Panc1 (cell line): ENCODE measurements at regions not wholly inside any gene's neighbourhood (a gene's known extent, or its start where the extent isn't known, plus 50 kb on each side); places are given as distances from the start of the nearest gene placed in this dataset.
A peak's percentile ranks its signal among the peaks of the same experiment; 100 is the strongest.

Experiments used
- ATAC-seq: fragments of 200-7000 bp; cut with Tn5 transposase; 2 replicates; pipeline ENCODE4 v1.9.1; 2020; ENCODE audit warnings: mild to moderate bottlenecking, moderate library complexity
- BruUV-seq: library from RNA; stranded (reverse); fragments of 400-500 nt; replicated peaks from 2 replicates; lab custom pipeline; 2021; lab: Mats Ljungman, UMichigan
- CTCF ChIA-PET: fragments of 300-600 bp; sonication (Branson Sonifier 250); formaldehyde crosslinking; loops from one replicate; lab custom pipeline; 2022; ENCODE audit warnings: antibody characterized with exemption; lab: Charles Lee
- POLR2A ChIA-PET: fragments of 300-600 bp; sonication (Branson Sonifier 250); formaldehyde crosslinking; loops from one replicate; lab custom pipeline; 2022; ENCODE audit warnings: antibody characterized with exemption; lab: Charles Lee
- DNase-seq: peaks from one replicate; pipeline ENCODE4 v3.0.0-alpha.2; 2010; ENCODE audit warnings: low read depth, low spot score
- H3K27ac ChIP-seq: 2 replicates; pipeline ENCODE4 v1.5.1; 2011; ENCODE audit warnings: mild to moderate bottlenecking, low read length, inconsistent platforms
- H3K27me3 ChIP-seq: fragments of 200-500 bp; sonication (Bioruptor generic); 2 replicates; pipeline ENCODE4 v1.6.0; 2014; ENCODE audit warnings: low read length, inconsistent platforms; ENCODE audit not compliant: control insufficient read depth, insufficient read depth
- H3K36me3 ChIP-seq: fragments of 200-500 bp; sonication (Bioruptor generic); 2 replicates; pipeline ENCODE4 v1.5.1; 2014; ENCODE audit warnings: inconsistent platforms, mild to moderate bottlenecking, low read length, moderate library complexity; ENCODE audit not compliant: control insufficient read depth, insufficient read depth
- H3K4me1 ChIP-seq: 2 replicates; pipeline ENCODE4 v1.5.1; 2011; ENCODE audit warnings: inconsistent platforms, mild to moderate bottlenecking, low read length, moderate library complexity; ENCODE audit not compliant: control insufficient read depth, insufficient read depth
- H3K4me3 ChIP-seq, 2 experiments: 2 replicates each; pipeline ENCODE4 v1.5.1; 2011 to 2012; ENCODE audit warnings: low read depth in 2 of 2, low read length in 2 of 2, mild to moderate bottlenecking in 2 of 2, inconsistent platforms in 1 of 2, moderate library complexity in 1 of 2
- H3K9me3 ChIP-seq: fragments of 200-500 bp; sonication (Bioruptor generic); 2 replicates; pipeline ENCODE4 v1.5.1; 2014; ENCODE audit warnings: low read depth, mild to moderate bottlenecking, inconsistent platforms, low read length, moderate library complexity; ENCODE audit not compliant: control insufficient read depth, insufficient read depth
- CTCF ChIP-seq: fragments of 450-650 bp; IDR thresholded peaks from 2 replicates; pipeline ENCODE4 v1.5.1; 2017; ENCODE audit warnings: mild to moderate bottlenecking
- POLR2AphosphoS5 ChIP-seq: IDR thresholded peaks from 2 replicates; pipeline ENCODE4 v1.6.1; 2012; ENCODE audit warnings: mild to moderate bottlenecking, low read depth, low read length, moderate library complexity
- REST ChIP-seq, 2 experiments: IDR thresholded peaks; 2 replicates each; pipeline ENCODE4 v1.6.1; 2011 to 2012; ENCODE audit warnings: low read depth in 2 of 2, control low read depth in 1 of 2, low read length in 1 of 2, mild to moderate bottlenecking in 1 of 2, moderate library complexity in 1 of 2; ENCODE audit not compliant: insufficient read depth in 1 of 2
- SIN3A ChIP-seq: IDR thresholded peaks from 2 replicates; pipeline ENCODE4 v1.6.1; 2012; ENCODE audit warnings: low read depth, mild to moderate bottlenecking, low read length, moderate library complexity, borderline replicate concordance; ENCODE audit not compliant: insufficient read depth
- TCF7L2 ChIP-seq: IDR thresholded peaks from 2 replicates; pipeline ENCODE4 v1.6.1; 2011; ENCODE audit warnings: mild to moderate bottlenecking, low read depth, low read length, inconsistent platforms
- in situ Hi-C: cut with HindIII; loops from 2 replicates; pipeline ENCODE4 v1.10.0; 2016; ENCODE audit warnings: low sequenced_read_pairs, low pct_unique_long_range_greater_than_20kb
- intact Hi-C: fragments of 100-400 bp; cut with micrococcal nuclease; formaldehyde crosslinking; loops from one replicate; pipeline ENCODE4 v1.10.0; 2022; ENCODE audit not compliant: unreplicated experiment

GRCh38 chr6:132043148-132043547 lies 92.0 kb upstream of the CCN2 start:
- H3K27me3 ChIP-seq = no peaks in the 10 kb centered on the region
- in situ Hi-C loops (no loop called here), intact Hi-C loops (no loop called here)
- CTCF ChIA-PET = no interaction called here
- ATAC-seq (peak; percentile 84), DNase-seq (no peak)
- H3K4me1 ChIP-seq = peaks cover 4% of the 10 kb centered on the region; the same call in 1 of the 2 replicates
- H3K27ac ChIP-seq = no peak overlapping the region; the same call in 1 of the 2 replicates
- H3K36me3 ChIP-seq = no peaks in the 10 kb centered on the region
- no TSS peak for BruUV-seq
- H3K9me3 ChIP-seq = no peaks in the 10 kb centered on the region
- POLR2A ChIA-PET = no interaction called here
- no peak overlapping the region for H3K4me3 ChIP-seq
- no peak for TF ChIP-seq SIN3A
- no peak for TF ChIP-seq CTCF
- TF ChIP-seq POLR2AphosphoS5 = peak; percentile 38; the same call in 1 of the 2 replicates
- peak; percentile 77 for TF ChIP-seq TCF7L2

- DNase-seq = no peak
- TF ChIP-seq REST (IDR thresholded peaks at IDR 0.05; ENCODE audit: insufficient read depth in 1 of 2, low read depth in 2 of 2, low read length in 1 of 2) (no peak), POLR2AphosphoS5 (no peak), TCF7L2 (no peak), SIN3A (no peak)
- in situ Hi-C loops (no loop called here), intact Hi-C loops (no loop called here)
- H3K27ac ChIP-seq = peak overlapping the region; percentile 64; the same call in 1 of the 2 replicates
- no peaks in the 10 kb centered on the region for H3K36me3 ChIP-seq
- ChIA-PET CTCF (no interaction called here), POLR2A (no interaction called here)
- H3K9me3 ChIP-seq = no peaks in the 10 kb centered on the region
- H3K27me3 ChIP-seq = no peaks in the 10 kb centered on the region
- no peak overlapping the region for H3K4me3 ChIP-seq
- no TSS peak for BruUV-seq
- H3K4me1 ChIP-seq = peaks cover 4% of the 10 kb centered on the region; the same call in 1 of the 2 replicates
- ATAC-seq = no peak
These were observed 90.5 kb upstream of the CCN2 start for GRCh38 chr6:132041706-132042105.

GRCh38 chr6:132028029-132028428 lies 76.9 kb upstream of the CCN2 start:
- BruUV-seq = no TSS peak
- ATAC-seq (no peak), DNase-seq (no peak)
- ChIA-PET POLR2A (no interaction called here), CTCF (no interaction called here)
- Histone ChIP-seq H3K36me3 (no peaks in the 10 kb centered on the region), H3K27me3 (no peaks in the 10 kb centered on the region), H3K4me1 (no peaks in the 10 kb centered on the region), H3K4me3 (no peak overlapping the region), H3K9me3 (no peaks in the 10 kb centered on the region), H3K27ac (no peak overlapping the region)
- TF ChIP-seq TCF7L2 (no peak), CTCF (no peak), REST (IDR thresholded peaks at IDR 0.05; ENCODE audit: insufficient read depth in 1 of 2, low read depth in 2 of 2, low read length in 1 of 2) (no peak), SIN3A (no peak), POLR2AphosphoS5 (no peak)
- in situ Hi-C loops (no loop called here), intact Hi-C loops (no loop called here)
